WI38 (cell line): ENCODE measurements at regions not wholly inside any gene's neighbourhood (a gene's known extent, or its start where the extent isn't known, plus 50 kb on each side); places are given as distances from the start of the nearest gene placed in this dataset.

Source experiments
- H3K4me3 ChIP-seq: 2 replicates; pipeline ENCODE4 v1.5.1; 2011; ENCODE audit warnings: low read depth, mild to moderate bottlenecking, control low read depth, low read length
- TF ChIP-seq, protein P1 (sequence below): IDR thresholded peaks from 2 replicates; pipeline ENCODE4 v1.5.1; 2012; ENCODE audit warnings: low read depth, mild to moderate bottlenecking, control low read depth, low read length

DNA sequence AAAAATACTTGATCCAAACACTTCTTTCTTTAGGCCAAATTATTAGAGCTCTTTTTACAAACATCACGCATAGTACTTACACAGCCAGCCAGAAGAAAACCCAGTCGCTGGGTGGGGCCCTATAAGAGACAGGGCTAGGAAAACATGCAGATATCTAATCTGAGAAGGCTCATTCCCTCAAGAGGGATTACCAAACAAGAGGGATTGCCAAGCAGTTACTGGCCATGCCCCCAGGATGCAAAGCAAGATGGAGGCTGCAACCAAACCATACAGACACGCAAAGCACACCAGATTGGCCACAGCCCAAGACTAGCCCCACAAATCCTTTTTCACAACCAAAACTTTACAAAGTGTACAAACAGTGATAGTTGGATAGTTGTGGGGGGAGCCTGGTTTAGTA lies 1235.4 kb upstream of the GJE1 start:
- no peak overlapping the region for H3K4me3 ChIP-seq
- TF ChIP-seq, protein P1, sequence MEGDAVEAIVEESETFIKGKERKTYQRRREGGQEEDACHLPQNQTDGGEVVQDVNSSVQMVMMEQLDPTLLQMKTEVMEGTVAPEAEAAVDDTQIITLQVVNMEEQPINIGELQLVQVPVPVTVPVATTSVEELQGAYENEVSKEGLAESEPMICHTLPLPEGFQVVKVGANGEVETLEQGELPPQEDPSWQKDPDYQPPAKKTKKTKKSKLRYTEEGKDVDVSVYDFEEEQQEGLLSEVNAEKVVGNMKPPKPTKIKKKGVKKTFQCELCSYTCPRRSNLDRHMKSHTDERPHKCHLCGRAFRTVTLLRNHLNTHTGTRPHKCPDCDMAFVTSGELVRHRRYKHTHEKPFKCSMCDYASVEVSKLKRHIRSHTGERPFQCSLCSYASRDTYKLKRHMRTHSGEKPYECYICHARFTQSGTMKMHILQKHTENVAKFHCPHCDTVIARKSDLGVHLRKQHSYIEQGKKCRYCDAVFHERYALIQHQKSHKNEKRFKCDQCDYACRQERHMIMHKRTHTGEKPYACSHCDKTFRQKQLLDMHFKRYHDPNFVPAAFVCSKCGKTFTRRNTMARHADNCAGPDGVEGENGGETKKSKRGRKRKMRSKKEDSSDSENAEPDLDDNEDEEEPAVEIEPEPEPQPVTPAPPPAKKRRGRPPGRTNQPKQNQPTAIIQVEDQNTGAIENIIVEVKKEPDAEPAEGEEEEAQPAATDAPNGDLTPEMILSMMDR, result no peak

DNA sequence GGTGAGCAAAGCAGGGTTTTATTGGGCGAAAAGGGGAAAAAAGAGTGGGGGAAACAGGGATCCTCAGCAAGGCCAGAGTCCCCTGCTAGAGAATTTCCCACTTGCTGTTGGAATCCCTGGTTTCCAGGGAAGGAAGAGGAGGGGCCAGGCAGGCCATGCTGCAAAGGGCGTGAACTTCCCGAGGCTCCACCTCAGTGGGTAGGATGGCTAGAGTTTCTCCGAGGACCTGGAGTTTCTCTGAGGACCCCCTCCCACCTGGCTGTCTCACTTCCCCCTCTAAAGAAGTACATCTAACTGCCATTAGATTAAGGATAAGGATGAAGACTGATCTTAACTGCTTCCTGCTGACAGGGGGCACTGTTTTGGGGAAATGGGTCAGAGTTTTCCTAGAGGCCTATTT lies 1239.3 kb upstream of the GJE1 start:
- H3K4me3 ChIP-seq, result no peak overlapping the region
- TF ChIP-seq, protein P1, result no peak

DNA sequence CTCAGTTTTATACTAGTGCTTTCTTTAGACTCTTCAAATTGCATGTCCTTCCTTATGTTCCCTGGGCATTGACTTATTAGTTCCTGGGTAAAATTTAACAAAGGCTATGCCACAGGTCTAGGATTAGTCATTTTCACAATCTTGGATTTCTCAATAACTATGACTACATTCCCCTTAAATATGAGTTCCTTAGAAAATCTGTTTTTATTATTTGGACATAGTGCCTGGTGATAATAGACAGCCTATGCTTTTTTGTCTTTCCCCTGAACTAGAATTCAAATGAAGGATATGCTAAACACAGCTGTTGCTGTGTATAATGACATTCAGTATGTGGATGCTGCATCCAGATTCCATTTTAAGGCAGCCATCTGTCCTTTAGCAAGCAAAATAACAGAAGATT lies 1252.8 kb upstream of the GJE1 start:
- no peak overlapping the region for H3K4me3 ChIP-seq
- TF ChIP-seq, protein P1, result no peak

DNA sequence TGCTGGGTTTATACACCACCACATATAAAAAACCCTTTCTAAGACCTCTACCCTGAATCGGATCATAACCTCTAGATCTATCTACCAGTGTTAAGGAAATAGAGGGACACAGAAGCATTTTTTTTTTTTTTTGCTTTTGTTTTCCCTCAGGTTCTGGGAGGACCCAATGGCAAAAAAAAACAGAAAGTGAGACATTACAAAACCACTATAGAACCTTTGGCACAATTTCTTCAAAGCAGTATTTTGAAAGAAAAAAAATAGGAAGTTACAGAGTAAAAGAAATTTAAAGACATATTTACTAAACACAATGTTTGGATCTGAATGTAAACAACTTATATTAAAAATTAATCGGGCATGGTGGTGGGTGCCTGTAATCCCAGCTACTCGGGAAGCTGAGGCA lies 1258.7 kb upstream of the GJE1 start:
- TF ChIP-seq, protein P1, result no peak
- no peak overlapping the region for H3K4me3 ChIP-seq

DNA sequence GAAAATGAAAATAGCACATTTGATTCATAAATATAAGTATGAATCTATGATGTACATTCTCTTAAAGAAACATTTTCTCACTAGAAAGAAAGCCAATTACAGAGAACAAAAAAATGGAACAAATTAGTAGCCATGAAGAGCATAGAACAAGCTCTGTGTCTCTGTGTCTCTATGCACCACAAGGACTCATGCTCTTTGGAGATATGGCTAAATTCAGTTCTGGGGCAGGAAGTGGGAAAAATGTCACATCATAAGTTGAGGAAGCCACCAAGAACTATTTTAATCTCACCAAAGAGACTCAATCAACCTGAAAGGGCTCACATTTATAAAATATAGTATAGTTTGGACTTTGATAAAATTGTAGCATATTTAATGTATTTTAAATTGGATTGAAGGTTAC lies 1259.8 kb upstream of the GJE1 start:
- TF ChIP-seq, protein P1, result no peak

DNA sequence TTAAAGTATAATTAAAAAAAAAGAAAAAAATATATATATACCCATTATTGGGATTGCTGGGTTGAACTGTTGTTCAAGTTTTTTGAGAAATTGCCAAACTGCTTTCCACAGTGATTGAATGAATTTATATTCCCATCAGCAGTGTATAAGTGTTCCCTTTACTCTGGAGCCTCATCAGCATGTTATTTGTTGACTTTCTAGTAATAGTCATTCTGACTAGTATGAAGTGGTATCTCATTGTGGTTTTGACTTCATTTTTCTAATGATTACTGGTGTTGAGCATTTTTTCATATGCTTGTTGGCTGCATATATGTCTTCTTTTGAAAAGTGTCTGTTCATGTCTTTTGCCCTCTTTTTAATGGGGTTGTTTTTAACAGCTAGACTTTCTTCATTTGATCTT lies 1260.8 kb upstream of the GJE1 start:
- TF ChIP-seq, protein P1, result no peak
- no peak overlapping the region for H3K4me3 ChIP-seq

More for the DNA sequence above, 1259.8 kb upstream of the GJE1 start:
- no peak overlapping the region for H3K4me3 ChIP-seq

DNA sequence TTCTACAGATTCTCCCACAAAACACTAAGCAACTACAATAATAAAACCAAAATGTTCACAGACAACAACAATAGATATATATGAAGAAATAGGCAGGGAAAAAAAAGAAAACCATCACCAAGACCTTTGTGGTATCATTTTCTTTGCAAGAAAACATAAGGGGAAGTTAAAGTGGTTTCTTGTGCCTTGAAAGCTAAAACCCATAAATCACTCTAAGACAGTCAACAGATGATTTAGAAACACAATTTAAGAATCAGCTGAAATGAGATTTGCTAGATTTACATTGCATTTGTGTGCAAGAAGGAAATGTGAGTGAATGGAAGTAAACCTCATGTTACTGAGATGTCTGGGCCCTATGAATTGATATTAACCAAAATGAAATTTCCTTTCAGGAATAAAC lies 1265.4 kb upstream of the GJE1 start:
- TF ChIP-seq, protein P1, result no peak
- no peak overlapping the region for H3K4me3 ChIP-seq
